ENCODE measurements at regions not wholly inside any gene's neighbourhood (a gene's known extent, or its start where the extent isn't known, plus 50 kb on each side); places are given as distances from the start of the nearest gene placed in this dataset.

GRCh38 chr11:101267654-101268053 is 138.0 kb upstream of the PGR start:
- Histone ChIP-seq H3K4me2 (ENCODE audit: low read length) (no peak overlapping the region), H3K79me2 (replicated peaks; ENCODE audit: insufficient read depth, low read length) (no peaks in the 10 kb centered on the region), H3K27ac (ENCODE audit: low read length) (no peak overlapping the region), H3K9me3 (ENCODE audit: low read length) (no peaks in the 10 kb centered on the region), H3K27me3 (ENCODE audit: insufficient read depth, low read depth, low read length) (no peaks in the 10 kb centered on the region), H3F3A (ENCODE audit: insufficient read depth, low read length, poor library complexity, severe bottlenecking) (no peaks in the 10 kb centered on the region), H3K9me2 (ENCODE audit: insufficient read depth, low read length) (no peaks in the 10 kb centered on the region), H3K4me3 (ENCODE audit: low read length) (no peak overlapping the region), H3K36me3 (ENCODE audit: insufficient read depth, low read length) (no peaks in the 10 kb centered on the region), H2AFZ (ENCODE audit: low read depth, low read length) (no peak overlapping the region), H4K20me1 (ENCODE audit: insufficient read depth) (no peaks in the 10 kb centered on the region), H3K9ac (ENCODE audit: low read length) (no peak overlapping the region)
- TF ChIP-seq CTCF (IDR thresholded peaks at IDR 0.05; ENCODE audit: poor library complexity, severe bottlenecking), result no peak
- TF ChIP-seq RAD21 (conservative IDR thresholded peaks at IDR 0.05), result no peak
- no peak for TF ChIP-seq TAF1 (IDR thresholded peaks at IDR 0.05; ENCODE audit: low read depth)
- no peak for TF ChIP-seq REST (IDR thresholded peaks at IDR 0.05; ENCODE audit: borderline replicate concordance)
- TF ChIP-seq EP300 (conservative IDR thresholded peaks at IDR 0.05; ENCODE audit: poor library complexity, severe bottlenecking), result no peak
- no peak for TF ChIP-seq EZH2 (IDR thresholded peaks at IDR 0.05; ENCODE audit: borderline replicate concordance, insufficient read depth, low read length, poor library complexity, severe bottlenecking)
- no peak for TF ChIP-seq POLR2AphosphoS5 (IDR thresholded peaks at IDR 0.05)
- TF ChIP-seq MXI1 (conservative IDR thresholded peaks at IDR 0.05; ENCODE audit: poor library complexity, severe bottlenecking), result no peak
- no peak for TF ChIP-seq SMC3 (conservative IDR thresholded peaks at IDR 0.05; ENCODE audit: poor library complexity)

- H3F3A ChIP-seq (ENCODE audit: insufficient read depth, low read length, poor library complexity, severe bottlenecking), result no peaks in the 10 kb centered on the region
Measured at GRCh38 chr11:101264306-101264705, 134.7 kb upstream of the PGR start.

More at GRCh38 chr11:101264306-101264705, 134.7 kb upstream of the PGR start:
- H3K9ac ChIP-seq (ENCODE audit: low read length), result no peak overlapping the region
- TF ChIP-seq CTCF (IDR thresholded peaks at IDR 0.05; ENCODE audit: poor library complexity, severe bottlenecking) (no peak), RAD21 (conservative IDR thresholded peaks at IDR 0.05) (no peak), REST (IDR thresholded peaks at IDR 0.05; ENCODE audit: borderline replicate concordance) (no peak), SMC3 (conservative IDR thresholded peaks at IDR 0.05; ENCODE audit: poor library complexity) (no peak), EP300 (conservative IDR thresholded peaks at IDR 0.05; ENCODE audit: poor library complexity, severe bottlenecking) (no peak), EZH2 (IDR thresholded peaks at IDR 0.05; ENCODE audit: borderline replicate concordance, insufficient read depth, low read length, poor library complexity, severe bottlenecking) (no peak), POLR2AphosphoS5 (IDR thresholded peaks at IDR 0.05) (no peak), MXI1 (conservative IDR thresholded peaks at IDR 0.05; ENCODE audit: poor library complexity, severe bottlenecking) (no peak), TAF1 (IDR thresholded peaks at IDR 0.05; ENCODE audit: low read depth) (no peak)
- H3K27ac ChIP-seq (ENCODE audit: low read length), result no peak overlapping the region
- no peaks in the 10 kb centered on the region for H3K36me3 ChIP-seq (ENCODE audit: insufficient read depth, low read length)
- no peaks in the 10 kb centered on the region for H3K9me2 ChIP-seq (ENCODE audit: insufficient read depth, low read length)
- H4K20me1 ChIP-seq (ENCODE audit: insufficient read depth), result no peaks in the 10 kb centered on the region
- no peak overlapping the region for H3K4me3 ChIP-seq (ENCODE audit: low read length)
- no peaks in the 10 kb centered on the region for H3K27me3 ChIP-seq (ENCODE audit: insufficient read depth, low read depth, low read length)
- H2AFZ ChIP-seq (ENCODE audit: low read depth, low read length), result no peak overlapping the region
- H3K9me3 ChIP-seq (ENCODE audit: low read length), result no peaks in the 10 kb centered on the region
- H3K4me2 ChIP-seq (ENCODE audit: low read length), result no peak overlapping the region
- no peaks in the 10 kb centered on the region for H3K79me2 ChIP-seq (replicated peaks; ENCODE audit: insufficient read depth, low read length)

Measured in neural cell (in vitro differentiated cells).